ENCODE measurements at regions not wholly inside any gene's neighbourhood (a gene's known extent, or its start where the extent isn't known, plus 50 kb on each side); places are given as distances from the start of the nearest gene placed in this dataset.

- Histone ChIP-seq H3K4me2 (ENCODE audit: insufficient read depth, low read length) (no peak overlapping the region), H3K36me3 (ENCODE audit: insufficient read depth, low read length) (no peaks in the 10 kb centered on the region), H3K27ac (ENCODE audit: low read length) (no peak overlapping the region), H3K4me1 (ENCODE audit: insufficient read depth, low read length) (no peaks in the 10 kb centered on the region), H3K9me3 (ENCODE audit: insufficient read depth, low read length, severe bottlenecking) (no peaks in the 10 kb centered on the region), H2AFZ (ENCODE audit: low read depth, low read length) (no peak overlapping the region), H3K4me3 (ENCODE audit: low read depth in 1 of 2, low read length in 2 of 2) (no peak overlapping the region), H3K27me3 (ENCODE audit: insufficient read depth, low read length, poor library complexity) (no peaks in the 10 kb centered on the region), H3K9ac (ENCODE audit: low read depth, low read length) (no peak overlapping the region), H4K20me1 (ENCODE audit: insufficient read depth, low read length) (no peaks in the 10 kb centered on the region), H3K79me2 (ENCODE audit: insufficient read depth, low read length) (no peaks in the 10 kb centered on the region)
- ATAC-seq (ENCODE audit: insufficient read depth, low read depth) (no peak), DNase-seq (no peak)
- TF ChIP-seq EZH2 (IDR thresholded peaks at IDR 0.05; ENCODE audit: borderline replicate concordance, low read depth, low read length, severe bottlenecking) (no peak), CTCF (IDR thresholded peaks at IDR 0.05; ENCODE audit: borderline replicate concordance, extremely low read depth, low read length, poor library complexity, severe bottlenecking) (no peak)
These were observed 301.6 kb upstream of the ADGRB3 start for GRCh38 chr6:68333442-68333841.

GRCh38 chr6:68328156-68328555, 306.9 kb upstream of the ADGRB3 start:
- Histone ChIP-seq H3K4me2 (ENCODE audit: insufficient read depth, low read length) (no peak overlapping the region), H3K27me3 (ENCODE audit: insufficient read depth, low read length, poor library complexity) (no peaks in the 10 kb centered on the region), H3K36me3 (ENCODE audit: insufficient read depth, low read length) (no peaks in the 10 kb centered on the region), H3K9ac (ENCODE audit: low read depth, low read length) (no peak overlapping the region), H2AFZ (ENCODE audit: low read depth, low read length) (no peak overlapping the region), H4K20me1 (ENCODE audit: insufficient read depth, low read length) (no peaks in the 10 kb centered on the region), H3K79me2 (ENCODE audit: insufficient read depth, low read length) (no peaks in the 10 kb centered on the region), H3K4me3 (ENCODE audit: low read depth in 1 of 2, low read length in 2 of 2) (no peak overlapping the region), H3K9me3 (ENCODE audit: insufficient read depth, low read length, severe bottlenecking) (no peaks in the 10 kb centered on the region), H3K4me1 (ENCODE audit: insufficient read depth, low read length) (no peaks in the 10 kb centered on the region), H3K27ac (ENCODE audit: low read length) (no peak overlapping the region)
- TF ChIP-seq CTCF (IDR thresholded peaks at IDR 0.05; ENCODE audit: borderline replicate concordance, extremely low read depth, low read length, poor library complexity, severe bottlenecking) (no peak), EZH2 (IDR thresholded peaks at IDR 0.05; ENCODE audit: borderline replicate concordance, low read depth, low read length, severe bottlenecking) (no peak)
- DNase-seq (no peak), ATAC-seq (ENCODE audit: insufficient read depth, low read depth) (no peak)

- Histone ChIP-seq H3K4me3 (ENCODE audit: low read depth in 1 of 2, low read length in 2 of 2) (no peak overlapping the region), H3K27ac (ENCODE audit: low read length) (no peak overlapping the region), H4K20me1 (ENCODE audit: insufficient read depth, low read length) (no peaks in the 10 kb centered on the region), H3K4me2 (ENCODE audit: insufficient read depth, low read length) (no peak overlapping the region), H3K9me3 (ENCODE audit: insufficient read depth, low read length, severe bottlenecking) (no peaks in the 10 kb centered on the region), H3K36me3 (ENCODE audit: insufficient read depth, low read length) (no peaks in the 10 kb centered on the region), H3K79me2 (ENCODE audit: insufficient read depth, low read length) (no peaks in the 10 kb centered on the region), H2AFZ (ENCODE audit: low read depth, low read length) (no peak overlapping the region), H3K4me1 (ENCODE audit: insufficient read depth, low read length) (no peaks in the 10 kb centered on the region), H3K27me3 (ENCODE audit: insufficient read depth, low read length, poor library complexity) (no peaks in the 10 kb centered on the region), H3K9ac (ENCODE audit: low read depth, low read length) (no peak overlapping the region)
- ATAC-seq (ENCODE audit: insufficient read depth, low read depth) (no peak), DNase-seq (no peak)
- no peak for TF ChIP-seq EZH2 (IDR thresholded peaks at IDR 0.05; ENCODE audit: borderline replicate concordance, low read depth, low read length, severe bottlenecking)
- no peak for TF ChIP-seq CTCF (IDR thresholded peaks at IDR 0.05; ENCODE audit: borderline replicate concordance, extremely low read depth, low read length, poor library complexity, severe bottlenecking)
These were observed 308.3 kb upstream of the ADGRB3 start for GRCh38 chr6:68326762-68327161.

- Histone ChIP-seq H4K20me1 (ENCODE audit: insufficient read depth, low read length) (no peaks in the 10 kb centered on the region), H3K27me3 (ENCODE audit: insufficient read depth, low read length, poor library complexity) (no peaks in the 10 kb centered on the region), H3K4me3 (ENCODE audit: low read depth in 1 of 2, low read length in 2 of 2) (no peak overlapping the region), H2AFZ (ENCODE audit: low read depth, low read length) (no peak overlapping the region), H3K36me3 (ENCODE audit: insufficient read depth, low read length) (no peaks in the 10 kb centered on the region), H3K27ac (ENCODE audit: low read length) (no peak overlapping the region), H3K9me3 (ENCODE audit: insufficient read depth, low read length, severe bottlenecking) (no peaks in the 10 kb centered on the region), H3K4me2 (ENCODE audit: insufficient read depth, low read length) (no peak overlapping the region), H3K9ac (ENCODE audit: low read depth, low read length) (no peak overlapping the region), H3K79me2 (ENCODE audit: insufficient read depth, low read length) (no peaks in the 10 kb centered on the region), H3K4me1 (ENCODE audit: insufficient read depth, low read length) (no peaks in the 10 kb centered on the region)
- ATAC-seq (ENCODE audit: insufficient read depth, low read depth), result no peak
- TF ChIP-seq EZH2 (IDR thresholded peaks at IDR 0.05; ENCODE audit: borderline replicate concordance, low read depth, low read length, severe bottlenecking), result no peak
- no peak for TF ChIP-seq CTCF (IDR thresholded peaks at IDR 0.05; ENCODE audit: borderline replicate concordance, extremely low read depth, low read length, poor library complexity, severe bottlenecking)
- DNase-seq, result no peak
These were observed 317.7 kb upstream of the ADGRB3 start for GRCh38 chr6:68317366-68317765.
